Spleen (tissue), 7 donors: ENCODE measurements at regions not wholly inside any gene's neighbourhood (a gene's known extent, or its start where the extent isn't known, plus 50 kb on each side); places are given as distances from the start of the nearest gene placed in this dataset.

ENCODE experiments used
- POLR2A ChIP-seq, 3 donors: fragments of 450-650 bp; IDR thresholded peaks; one replicate each; pipeline ENCODE4 v1.5.1; 2017; ENCODE audit warnings: antibody characterized with exemption in 3 of 3, mild to moderate bottlenecking in 1 of 3
- TF ChIP-seq, protein P1 (sequence below), 11 experiments: fragments of 200-600 bp in 7 of 11; fragments of 450-650 bp in 4 of 11; sonication (generic) in 4 of 11; IDR thresholded peaks in 8 of 11; conservative IDR thresholded peaks in 3 of 11; 1 replicate in 7 of 11; 2 replicates in 4 of 11; pipeline versions ENCODE4 v1.4.0 to v1.8.0; 2016 to 2021; ENCODE audit warnings: antibody characterized with exemption in 11 of 11, inconsistent platforms in 4 of 11, mild to moderate bottlenecking in 1 of 11
- donor health status: DM: no; HTN: no; CAD: no; lungs with moderate emphysema.
- donor health status: DM: no; HTN: no; CAD: no.
- donor health status: DM: no; HTN: no; CAD: no.

GRCh38 chr16:26386096-26386495, 680.6 kb upstream of the C16orf82 start:
- TF ChIP-seq, protein P1, sequence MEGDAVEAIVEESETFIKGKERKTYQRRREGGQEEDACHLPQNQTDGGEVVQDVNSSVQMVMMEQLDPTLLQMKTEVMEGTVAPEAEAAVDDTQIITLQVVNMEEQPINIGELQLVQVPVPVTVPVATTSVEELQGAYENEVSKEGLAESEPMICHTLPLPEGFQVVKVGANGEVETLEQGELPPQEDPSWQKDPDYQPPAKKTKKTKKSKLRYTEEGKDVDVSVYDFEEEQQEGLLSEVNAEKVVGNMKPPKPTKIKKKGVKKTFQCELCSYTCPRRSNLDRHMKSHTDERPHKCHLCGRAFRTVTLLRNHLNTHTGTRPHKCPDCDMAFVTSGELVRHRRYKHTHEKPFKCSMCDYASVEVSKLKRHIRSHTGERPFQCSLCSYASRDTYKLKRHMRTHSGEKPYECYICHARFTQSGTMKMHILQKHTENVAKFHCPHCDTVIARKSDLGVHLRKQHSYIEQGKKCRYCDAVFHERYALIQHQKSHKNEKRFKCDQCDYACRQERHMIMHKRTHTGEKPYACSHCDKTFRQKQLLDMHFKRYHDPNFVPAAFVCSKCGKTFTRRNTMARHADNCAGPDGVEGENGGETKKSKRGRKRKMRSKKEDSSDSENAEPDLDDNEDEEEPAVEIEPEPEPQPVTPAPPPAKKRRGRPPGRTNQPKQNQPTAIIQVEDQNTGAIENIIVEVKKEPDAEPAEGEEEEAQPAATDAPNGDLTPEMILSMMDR (IDR thresholded peaks at IDR 0.05 in 8 of 11, conservative IDR thresholded peaks at IDR 0.05 in 3 of 11), result no peak
- no peak for TF ChIP-seq POLR2A (IDR thresholded peaks at IDR 0.05)
